NCI-H524 treated with DMSO at 0.1 percent for 48 hours (cell line): ENCODE measurements at regions not wholly inside any gene's neighbourhood (a gene's known extent, or its start where the extent isn't known, plus 50 kb on each side); places are given as distances from the start of the nearest gene placed in this dataset.

Source experiments
- DNase-seq: peaks from one replicate; lab custom pipeline; 2025; lab: John Stamatoyannopoulos, UW

- no peak for DNase-seq
Measured at GRCh38 chr22:22396741-22397291, 111.7 kb downstream of the ZNF280B start.

- no peak for DNase-seq
Measured at GRCh38 chr22:22397292-22397870, 111.2 kb downstream of the ZNF280B start.

- no peak for DNase-seq
Measured at GRCh38 chr22:22397875-22398524, 110.5 kb downstream of the ZNF280B start.

DNA sequence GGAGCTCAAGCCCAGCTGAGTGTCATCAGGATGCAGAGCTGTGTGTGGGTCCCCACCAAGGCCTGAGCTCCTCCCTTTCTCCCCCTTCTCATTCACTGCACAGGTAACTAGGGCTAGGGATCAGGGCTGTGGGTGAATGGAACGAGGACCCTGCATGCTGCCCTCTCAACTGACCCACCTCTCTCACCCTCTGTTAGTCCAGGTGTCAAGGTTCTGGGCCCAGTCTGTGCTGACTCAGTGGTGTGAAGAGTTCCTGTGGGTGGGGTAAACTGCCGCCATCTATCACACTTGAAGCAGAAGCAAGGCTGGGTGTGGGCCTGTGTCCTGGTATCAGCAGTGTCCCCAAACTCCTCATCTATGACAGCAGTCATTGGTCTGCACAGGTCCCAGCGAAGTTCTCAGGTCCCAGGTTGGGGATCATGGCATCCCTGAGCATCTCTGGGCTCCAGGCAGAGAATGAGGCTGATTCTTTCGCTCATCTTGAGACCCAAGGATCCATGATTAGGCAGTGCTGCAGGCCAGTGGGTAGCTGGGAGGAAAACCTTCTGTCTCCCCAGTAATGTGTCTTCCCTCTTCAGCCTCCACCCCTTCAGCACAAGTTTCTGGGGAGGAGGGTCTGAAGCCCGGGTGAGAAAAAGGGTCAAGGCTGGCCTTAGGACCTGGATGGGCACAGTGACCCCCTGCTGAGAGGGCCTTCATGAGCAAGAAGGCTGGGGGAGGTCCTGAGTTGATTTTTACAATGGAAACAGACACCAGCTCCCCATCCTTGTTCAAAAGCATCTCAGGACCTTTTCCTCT, 109.8 kb downstream of the ZNF280B start:
- no peak for DNase-seq

DNA sequence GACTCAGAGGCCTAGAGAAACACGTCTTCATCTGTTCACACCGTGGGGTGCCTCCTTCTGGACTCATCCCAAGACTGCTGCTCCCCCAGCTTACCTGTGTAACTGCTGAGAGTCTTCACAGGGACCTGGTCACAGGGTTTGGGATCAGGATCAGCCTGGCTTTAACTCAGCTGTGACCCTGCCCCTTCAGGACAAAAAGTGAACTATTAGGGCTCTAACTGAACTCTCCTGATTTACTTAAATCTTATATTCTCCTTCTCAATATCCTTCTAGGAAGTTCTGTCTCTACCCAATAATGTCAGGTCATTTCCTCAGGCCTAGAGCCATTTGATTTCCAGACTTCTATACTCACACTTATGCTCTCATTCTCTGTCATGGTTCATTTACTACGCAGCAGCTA, 108.4 kb downstream of the ZNF280B start:
- DNase-seq: no peak

GRCh38 chr22:22400964-22401363, 107.6 kb downstream of the ZNF280B start:
- no peak for DNase-seq

DNA sequence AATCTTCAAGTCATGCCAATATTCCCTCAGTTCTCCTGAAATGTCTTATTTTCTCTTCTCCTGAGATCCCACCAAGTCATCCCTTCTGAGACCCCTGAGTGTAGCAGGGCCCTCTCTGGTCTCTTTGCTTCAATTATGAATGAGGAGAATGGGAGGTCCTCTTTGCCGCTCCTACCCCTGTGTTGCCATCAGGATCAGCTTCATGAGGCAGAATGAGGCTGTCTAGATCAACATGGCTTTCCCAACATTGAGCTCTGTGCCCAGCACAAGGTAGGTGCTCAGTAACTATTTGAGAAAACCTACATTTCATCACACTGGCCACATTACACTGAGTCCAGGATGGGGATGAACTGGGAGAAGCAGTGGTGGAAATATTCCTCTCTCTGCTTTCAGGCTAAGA, 107.2 kb downstream of the ZNF280B start:
- DNase-seq: no peak

DNA sequence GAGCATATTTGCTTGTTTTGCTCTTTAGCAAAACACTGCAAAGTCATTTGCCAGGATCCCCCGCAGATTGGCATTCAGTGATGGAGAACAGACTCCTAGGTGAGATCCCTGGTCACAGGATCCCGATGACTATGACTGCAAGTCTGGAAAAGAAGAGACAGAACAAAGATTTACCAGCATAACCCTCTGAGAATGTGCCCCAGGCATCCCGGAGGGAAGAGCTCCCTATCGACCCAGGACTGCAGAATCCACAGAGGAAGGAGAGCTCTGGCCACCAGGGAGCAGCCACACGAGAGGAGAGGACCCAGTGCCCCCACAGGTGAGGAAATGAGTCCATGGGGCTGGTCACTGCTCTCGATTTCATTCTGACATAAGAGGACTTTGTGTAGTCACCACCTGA, 105.2 kb downstream of the ZNF280B start:
- no peak for DNase-seq

DNA sequence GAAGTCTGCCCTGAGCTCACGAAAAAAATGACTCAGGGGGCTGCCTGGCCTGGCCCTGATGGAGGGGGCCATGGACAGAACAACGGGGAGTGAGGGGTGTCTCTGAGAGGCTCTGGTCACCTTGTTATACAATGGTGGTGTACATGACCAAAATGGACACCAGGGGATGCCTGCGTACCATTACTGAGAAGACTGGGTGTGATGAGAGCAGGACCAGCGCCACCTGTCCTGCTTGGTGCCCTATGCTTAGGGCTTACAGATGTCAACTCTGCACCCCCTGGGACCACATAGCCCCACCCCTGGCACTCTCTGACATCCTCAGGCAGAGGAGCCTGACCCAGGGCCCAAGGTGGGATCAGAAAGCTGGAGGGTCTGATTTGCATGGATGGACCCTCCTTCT, 104.8 kb downstream of the ZNF280B start:
- no peak for DNase-seq

DNA sequence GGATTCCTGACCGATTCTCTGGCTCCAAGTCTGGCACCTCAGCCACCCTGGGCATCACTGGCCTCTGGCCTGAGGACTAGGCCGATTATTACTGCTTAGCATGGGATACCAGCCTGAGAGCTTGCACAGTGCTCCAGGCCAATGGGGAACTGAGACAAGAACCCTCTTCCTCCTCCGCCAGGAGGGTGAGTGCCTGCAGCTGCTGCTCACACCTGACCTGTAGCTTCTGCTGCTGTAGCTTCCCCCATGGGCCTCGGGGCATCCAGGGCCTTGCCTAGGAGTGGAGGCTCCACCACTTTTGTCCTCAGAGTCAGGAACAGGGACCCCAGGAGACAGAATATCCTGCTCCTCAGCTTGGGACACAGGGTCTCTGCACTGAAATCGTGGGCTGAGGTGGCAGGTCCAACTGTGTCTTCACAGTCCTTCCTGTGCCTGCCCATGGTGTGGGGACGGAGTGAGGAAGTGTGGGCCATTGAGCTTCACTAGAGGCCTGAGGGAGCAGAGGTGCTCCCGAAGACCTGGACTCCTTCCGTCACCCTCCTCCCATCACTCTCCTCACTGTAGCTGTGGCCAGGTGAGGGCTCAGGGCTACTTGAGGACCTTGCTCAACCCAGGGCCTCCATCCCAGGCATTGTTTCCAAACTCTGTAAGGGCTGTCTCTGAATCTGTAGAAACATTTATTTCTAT, 103.8 kb downstream of the ZNF280B start:
- DNase-seq: no peak

GRCh38 chr22:22406445-22407027, 102.0 kb downstream of the ZNF280B start:
- no peak for DNase-seq

- DNase-seq: no peak
Measured at GRCh38 chr22:22407061-22407460, 101.5 kb downstream of the ZNF280B start.

- DNase-seq: no peak
Measured at GRCh38 chr22:22408269-22408668, 100.3 kb downstream of the ZNF280B start.

DNA sequence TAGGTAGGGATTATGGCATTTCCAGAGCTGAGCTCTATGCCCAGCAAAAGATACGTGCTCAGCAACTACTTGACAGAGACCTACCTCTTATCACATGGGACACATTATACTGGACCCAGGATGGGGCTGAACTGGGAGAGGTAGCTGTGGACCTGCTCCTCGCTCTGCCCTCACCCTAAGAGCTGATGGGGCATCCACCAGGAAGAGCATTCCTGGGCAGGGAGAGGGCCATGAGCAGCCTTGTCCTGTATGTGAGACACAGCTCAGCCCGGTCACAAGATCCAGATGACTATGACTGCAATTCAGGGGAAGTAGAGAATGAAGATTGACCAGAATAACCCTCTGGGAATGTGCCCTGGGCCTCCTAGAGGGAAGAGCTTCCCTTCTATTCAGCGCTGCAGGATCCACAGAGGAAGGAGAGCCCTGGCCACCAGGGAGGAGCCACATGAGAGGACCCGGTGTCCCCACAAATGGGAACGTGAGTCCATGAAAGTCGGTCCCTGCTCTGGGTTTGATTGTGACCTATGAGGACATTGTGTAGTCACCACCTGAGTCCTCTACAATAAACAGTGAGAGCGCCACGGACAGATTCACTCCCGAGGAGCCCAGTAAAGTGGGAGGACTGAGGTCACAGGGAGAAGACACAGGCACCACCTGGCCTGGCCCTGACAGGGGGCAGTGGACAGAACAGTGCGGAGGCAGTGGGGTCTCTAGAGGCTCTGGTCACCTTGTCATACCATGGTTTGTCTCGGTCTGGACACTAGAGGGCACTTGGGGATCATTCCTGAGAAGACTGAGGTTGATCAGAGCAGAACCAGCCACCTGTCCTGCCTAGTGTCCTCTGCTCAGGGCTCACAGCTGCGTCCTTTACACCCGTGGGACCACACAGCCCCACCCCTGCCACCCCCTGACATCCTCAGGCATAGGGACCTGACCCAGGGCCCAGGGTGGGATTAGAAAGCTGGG, 99.5 kb downstream of the ZNF280B start:
- no peak for DNase-seq

DNA sequence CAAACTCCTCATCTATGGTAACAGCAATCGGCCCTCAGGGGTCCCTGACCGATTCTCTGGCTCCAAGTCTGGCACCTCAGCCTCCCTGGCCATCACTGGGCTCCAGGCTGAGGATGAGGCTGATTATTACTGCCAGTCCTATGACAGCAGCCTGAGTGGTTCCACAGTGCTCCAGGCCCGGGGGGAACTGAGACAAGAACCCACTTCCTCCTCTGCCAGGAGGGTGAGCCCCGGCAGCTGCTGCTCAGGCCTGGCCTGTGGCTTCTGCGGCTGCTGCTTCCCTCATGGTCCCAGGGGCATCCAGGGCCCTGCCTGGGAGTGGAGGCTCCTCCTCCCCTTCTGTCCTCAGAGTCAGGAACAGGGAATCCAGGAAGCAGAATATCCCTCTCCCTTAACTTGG, 98.4 kb downstream of the ZNF280B start:
- no peak for DNase-seq

DNA sequence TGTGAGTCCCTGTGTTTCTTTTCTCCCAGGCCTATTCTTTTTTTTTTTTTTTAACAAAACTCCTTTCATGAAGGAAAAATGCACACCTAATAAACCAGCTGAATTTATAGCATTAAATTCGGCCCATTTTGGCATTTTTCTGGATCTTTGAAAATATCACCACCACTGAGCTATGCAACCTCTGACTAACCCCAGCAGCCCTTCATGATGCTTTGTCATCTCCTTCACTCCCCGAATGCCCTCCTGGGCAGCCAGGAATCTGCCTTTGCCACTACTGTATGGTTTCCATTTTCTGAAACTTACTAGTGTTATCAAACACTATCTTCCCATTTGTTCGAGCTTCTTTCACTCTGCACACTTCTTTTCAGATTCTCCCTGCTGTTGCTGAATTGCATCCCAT, 97.9 kb downstream of the ZNF280B start:
- DNase-seq: no peak

GRCh38 chr22:22414266-22414665, 94.3 kb downstream of the ZNF280B start:
- no peak for DNase-seq

DNA sequence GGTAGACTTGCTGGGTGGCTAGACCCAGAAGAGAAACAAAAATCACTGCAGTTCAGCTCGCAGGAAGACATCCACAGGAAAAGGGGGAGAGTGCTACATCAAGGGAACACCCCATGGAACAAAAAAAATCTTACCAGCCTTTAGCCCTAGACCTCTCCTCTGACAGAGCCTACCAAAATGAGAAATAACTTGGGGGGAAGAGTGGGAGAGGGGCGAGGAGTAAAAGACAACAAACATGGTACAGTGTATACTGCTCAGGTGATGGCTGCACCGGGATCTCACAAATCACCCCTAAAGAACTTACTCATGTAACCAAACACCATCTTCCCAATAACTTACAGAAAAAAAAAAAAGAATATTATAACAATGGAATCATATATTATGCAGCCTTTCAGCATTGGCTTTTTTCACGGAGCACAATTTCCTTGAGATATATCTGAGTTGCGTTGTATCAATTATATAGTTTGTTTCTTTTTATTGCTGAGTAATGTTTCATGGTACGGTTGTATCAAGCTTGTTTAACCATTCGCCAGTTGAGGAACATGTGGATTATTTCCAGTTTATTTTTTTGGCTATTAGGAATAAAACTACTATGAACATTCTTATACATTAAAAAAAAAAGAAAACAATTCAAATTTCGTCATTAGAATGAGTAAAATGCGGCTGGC, 90.9 kb downstream of the ZNF280B start:
- no peak for DNase-seq

- DNase-seq: no peak
Measured at GRCh38 chr22:22418163-22418549, 90.4 kb downstream of the ZNF280B start.

DNA sequence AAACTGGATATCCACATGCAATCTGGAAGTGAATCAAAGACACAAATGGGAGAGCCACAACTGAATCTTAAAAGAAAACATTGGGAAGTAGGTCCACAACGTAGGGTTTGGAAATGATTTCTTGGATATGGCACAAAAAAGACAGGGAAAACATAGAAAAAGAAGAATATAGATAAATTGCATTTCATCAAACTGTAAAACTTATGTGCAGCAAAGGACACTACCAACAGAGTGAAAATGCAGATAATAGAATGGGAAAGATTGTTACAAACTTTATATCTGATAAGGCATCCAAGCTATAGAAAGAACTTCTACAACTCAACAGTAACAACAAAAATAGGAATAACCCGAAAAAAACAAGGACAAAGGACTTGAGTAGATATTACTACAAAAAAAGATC, 89.6 kb downstream of the ZNF280B start:
- DNase-seq: no peak
